ENCODE measurements at regions not wholly inside any gene's neighbourhood (a gene's known extent, or its start where the extent isn't known, plus 50 kb on each side); places are given as distances from the start of the nearest gene placed in this dataset.
A peak's percentile ranks its signal among the peaks of the same experiment; 100 is the strongest.

- Histone ChIP-seq H2AK5ac (ENCODE audit: low read depth, low read length) (no peak overlapping the region), H2BK15ac (ENCODE audit: low read length) (no peak overlapping the region), H3K4me3 (ENCODE audit: extremely low read depth in 1 of 4, insufficient read depth in 2 of 4, low read depth in 3 of 4, low read length in 4 of 4) (no peak overlapping the region), H4K5ac (ENCODE audit: insufficient read length, low read depth, low read length) (no peak overlapping the region), H3K18ac (ENCODE audit: extremely low read depth, low read length) (peak overlapping the region; percentile 6; the same call in 1 of the 2 replicates), H3K4ac (replicated peaks; ENCODE audit: insufficient read length, low read depth, low read length) (no peak overlapping the region), H3K9me3 (ENCODE audit: insufficient read depth in 2 of 2, low read depth in 1 of 2, low read length in 1 of 2) (no peaks in the 10 kb centered on the region), H4K8ac (ENCODE audit: extremely low read depth, insufficient read depth, low read length) (no peak overlapping the region), H3K27me3 (replicated peaks in 1 of 4; ENCODE audit: control insufficient read depth in 3 of 4, extremely low read depth in 1 of 4, insufficient read depth in 3 of 4, low read length in 3 of 4) (no peaks in the 10 kb centered on the region; a peak in 2 of 7 replicates), H3K14ac (ENCODE audit: insufficient read length) (no peak overlapping the region), H2BK5ac (ENCODE audit: low read depth, low read length) (no peak overlapping the region), H2BK12ac (ENCODE audit: low read depth, low read length) (no peak overlapping the region), H3K4me2 (ENCODE audit: insufficient read depth in 1 of 2, low read depth in 2 of 2, low read length in 2 of 2) (no peak overlapping the region), H3K56ac (replicated peaks; ENCODE audit: insufficient read length, low read depth, low read length) (no peak overlapping the region), H3K23me2 (ENCODE audit: low read depth, low read length) (no peaks in the 10 kb centered on the region), H3K23ac (ENCODE audit: insufficient read length) (no peak overlapping the region), H3K9ac (replicated peaks in 1 of 4; ENCODE audit: extremely low read depth in 1 of 4, low read depth in 3 of 4, low read length in 3 of 4) (no peak overlapping the region), H3K79me2 (ENCODE audit: control insufficient read depth in 1 of 2, insufficient read depth in 2 of 2, low read length in 2 of 2) (no peaks in the 10 kb centered on the region), H3K27ac (ENCODE audit: low read depth, low read length) (no peak overlapping the region), H4K91ac (replicated peaks; ENCODE audit: insufficient read length, low read length) (no peak overlapping the region), H4K20me1 (replicated peaks in 1 of 2; ENCODE audit: control insufficient read depth in 1 of 2, insufficient read depth in 2 of 2, low read length in 2 of 2) (no peaks in the 10 kb centered on the region), H2BK20ac (ENCODE audit: low read length) (no peak overlapping the region), H3K4me1 (replicated peaks in 1 of 4; ENCODE audit: control insufficient read depth in 3 of 4, insufficient read depth in 4 of 4, low read length in 3 of 4) (no peaks in the 10 kb centered on the region; a peak in 1 of 7 replicates), H3K79me1 (ENCODE audit: low read depth, low read length) (no peaks in the 10 kb centered on the region), H2AFZ (ENCODE audit: low read length) (no peak overlapping the region), H3K36me3 (ENCODE audit: control insufficient read depth in 2 of 4, insufficient read depth in 4 of 4, low read length in 3 of 4) (no peaks in the 10 kb centered on the region), H2BK120ac (replicated peaks; ENCODE audit: low read depth, low read length) (no peak overlapping the region)
- ChIA-PET CTCF (ENCODE audit: partially characterized antibody) (interaction anchor here (0.9 to 3.9 kb wide), 14 partner anchors 10 to 91 kb away, joined by 3 to 28 read pairs (median 4); no protein-coding TSS in a partner anchor), POLR2A (ENCODE audit: partially characterized antibody) (no interaction called here)
- DNase-seq (ENCODE audit: low read depth in 1 of 2, low spot score in 2 of 2) (no peak), FAIRE-seq (no peak)
- TF ChIP-seq RAD21 (IDR thresholded peaks at IDR 0.05 in 1 of 2, conservative IDR thresholded peaks at IDR 0.05 in 1 of 2; ENCODE audit: low read depth in 2 of 2, low read length in 2 of 2), result peak in 1 of 2 experiments; percentile 16; a peak in 1 of 4 replicates
- TF ChIP-seq TEAD4 (IDR thresholded peaks at IDR 0.05; ENCODE audit: low read depth, low read length), result no peak
- WGBS, 2 experiments (ENCODE audit: extremely low coverage in 1 of 2, insufficient coverage in 1 of 2, insufficient read length in 1 of 2, insufficient replicate concordance in 2 of 2, low coverage in 1 of 2, low lambda C conversion rate in 2 of 2, missing lambda C conversion rate in 1 of 2), result 87% methylated on average over 16 of the region's 19 CpGs; no CpG with 5 or more reads in 1 of the 2 experiments
Observed at GRCh38 chr17:77597418-77598240, 360.9 kb upstream of the TNRC6C start.
